ENCODE measurements at regions not wholly inside any gene's neighbourhood (a gene's known extent, or its start where the extent isn't known, plus 50 kb on each side); places are given as distances from the start of the nearest gene placed in this dataset.

DNA sequence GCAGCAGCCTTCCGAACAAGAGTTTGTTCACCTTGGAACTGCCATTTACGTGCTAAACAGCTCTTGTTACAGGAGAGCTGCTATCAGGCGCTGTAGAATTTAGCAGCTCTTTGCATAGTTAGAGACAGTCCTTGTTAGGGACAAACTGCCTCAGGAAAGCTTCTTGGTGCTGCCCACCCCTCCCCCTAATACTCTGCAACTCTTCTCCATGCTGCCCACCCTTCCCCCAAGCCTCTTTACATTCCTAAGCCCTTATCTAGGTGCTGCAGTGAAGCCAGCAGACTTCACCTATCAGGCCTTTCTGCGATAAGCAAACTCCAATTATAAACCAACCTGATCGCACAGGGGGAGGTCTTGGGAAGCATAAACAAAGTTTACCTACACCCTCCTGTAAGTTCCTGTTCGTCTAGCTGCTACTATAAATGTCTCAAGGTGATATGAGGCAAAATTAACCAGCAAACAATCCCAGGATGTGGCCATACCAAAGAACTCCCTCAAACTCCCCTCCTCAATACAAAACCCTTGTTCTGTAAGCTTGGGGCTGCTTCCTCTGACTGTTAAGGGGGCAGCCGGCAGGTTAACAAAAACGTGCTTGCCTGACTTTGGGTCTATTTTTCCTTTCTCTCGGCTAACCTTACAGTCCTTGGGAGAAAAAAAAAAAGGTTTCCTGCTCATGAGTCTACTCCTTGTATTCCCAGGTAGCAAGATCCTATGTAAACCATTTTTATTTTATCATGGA, 74.0 kb upstream of the GC start:
- peak; percentile 99 for ATAC-seq
- Histone ChIP-seq H3K27me3 (ENCODE audit: insufficient read depth) (no peaks in the 10 kb centered on the region), H4K20me1 (replicated peaks; ENCODE audit: insufficient read depth) (no peaks in the 10 kb centered on the region), H3K4me1 (ENCODE audit: insufficient read depth) (peaks cover 17% of the 10 kb centered on the region), H3K36me3 (ENCODE audit: insufficient read depth) (peaks cover 40% of the 10 kb centered on the region), H3K27ac (ENCODE audit: low read depth) (peak overlapping the region; percentile 89), H2AFZ (no peak overlapping the region), H3F3A (replicated peaks; ENCODE audit: low read depth) (no peaks in the 10 kb centered on the region), H3K79me2 (replicated peaks; ENCODE audit: insufficient read depth) (no peaks in the 10 kb centered on the region), H3K4me3 (peak overlapping the region; percentile 30; the same call in 1 of the 2 replicates), H3K4me2 (peak overlapping the region; percentile 63), H3K9me2 (ENCODE audit: insufficient read depth) (no peaks in the 10 kb centered on the region)
- Mint-ChIP-seq H3K4me3 (no peak overlapping the region), H3K27ac (no peak overlapping the region), H3K27me3 (ENCODE audit: insufficient read depth, low read depth, poor library complexity) (peaks cover 4% of the 10 kb centered on the region), H3K36me3 (ENCODE audit: low read depth) (peaks cover 60% of the 10 kb centered on the region), H3K9me3 (peaks cover 57% of the 10 kb centered on the region), H3K4me1 (peaks cover 17% of the 10 kb centered on the region)
- no peak for TF ChIP-seq EZH2phosphoT487 (IDR thresholded peaks at IDR 0.05; ENCODE audit: unreplicated experiment)
- no peak for TF ChIP-seq EZH2 (IDR thresholded peaks at IDR 0.05; ENCODE audit: low read depth, unreplicated experiment)
- no peak for TF ChIP-seq JUNB (IDR thresholded peaks at IDR 0.05; ENCODE audit: unreplicated experiment)
- peak; percentile 17; the same call in 1 of the 2 replicates for TF ChIP-seq NANOG (IDR thresholded peaks at IDR 0.05; ENCODE audit: borderline replicate concordance)
- no peak for TF ChIP-seq STAT1 (IDR thresholded peaks at IDR 0.05; ENCODE audit: unreplicated experiment)
- TF ChIP-seq, protein P1, sequence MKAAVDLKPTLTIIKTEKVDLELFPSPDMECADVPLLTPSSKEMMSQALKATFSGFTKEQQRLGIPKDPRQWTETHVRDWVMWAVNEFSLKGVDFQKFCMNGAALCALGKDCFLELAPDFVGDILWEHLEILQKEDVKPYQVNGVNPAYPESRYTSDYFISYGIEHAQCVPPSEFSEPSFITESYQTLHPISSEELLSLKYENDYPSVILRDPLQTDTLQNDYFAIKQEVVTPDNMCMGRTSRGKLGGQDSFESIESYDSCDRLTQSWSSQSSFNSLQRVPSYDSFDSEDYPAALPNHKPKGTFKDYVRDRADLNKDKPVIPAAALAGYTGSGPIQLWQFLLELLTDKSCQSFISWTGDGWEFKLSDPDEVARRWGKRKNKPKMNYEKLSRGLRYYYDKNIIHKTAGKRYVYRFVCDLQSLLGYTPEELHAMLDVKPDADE (IDR thresholded peaks at IDR 0.05) = no peak
- 0 out of 2 replicates have a peak, but pooled peaks have one; percentile 75 for TF ChIP-seq ZNF114 (CRISPR knock-in tag; IDR thresholded peaks at IDR 0.05)
- TF ChIP-seq POLR2AphosphoS5 (IDR thresholded peaks at IDR 0.05; ENCODE audit: low read depth) = peak; percentile 54
- TF ChIP-seq, protein P2, sequence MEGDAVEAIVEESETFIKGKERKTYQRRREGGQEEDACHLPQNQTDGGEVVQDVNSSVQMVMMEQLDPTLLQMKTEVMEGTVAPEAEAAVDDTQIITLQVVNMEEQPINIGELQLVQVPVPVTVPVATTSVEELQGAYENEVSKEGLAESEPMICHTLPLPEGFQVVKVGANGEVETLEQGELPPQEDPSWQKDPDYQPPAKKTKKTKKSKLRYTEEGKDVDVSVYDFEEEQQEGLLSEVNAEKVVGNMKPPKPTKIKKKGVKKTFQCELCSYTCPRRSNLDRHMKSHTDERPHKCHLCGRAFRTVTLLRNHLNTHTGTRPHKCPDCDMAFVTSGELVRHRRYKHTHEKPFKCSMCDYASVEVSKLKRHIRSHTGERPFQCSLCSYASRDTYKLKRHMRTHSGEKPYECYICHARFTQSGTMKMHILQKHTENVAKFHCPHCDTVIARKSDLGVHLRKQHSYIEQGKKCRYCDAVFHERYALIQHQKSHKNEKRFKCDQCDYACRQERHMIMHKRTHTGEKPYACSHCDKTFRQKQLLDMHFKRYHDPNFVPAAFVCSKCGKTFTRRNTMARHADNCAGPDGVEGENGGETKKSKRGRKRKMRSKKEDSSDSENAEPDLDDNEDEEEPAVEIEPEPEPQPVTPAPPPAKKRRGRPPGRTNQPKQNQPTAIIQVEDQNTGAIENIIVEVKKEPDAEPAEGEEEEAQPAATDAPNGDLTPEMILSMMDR (conservative IDR thresholded peaks at IDR 0.05; ENCODE audit: low read depth in 2 of 2) = no peak
- peak; percentile 36; the same call in 1 of the 2 replicates for TF ChIP-seq CREB1 (CRISPR knock-in tag; IDR thresholded peaks at IDR 0.05; ENCODE audit: low read depth)
- TF ChIP-seq, protein P3, sequence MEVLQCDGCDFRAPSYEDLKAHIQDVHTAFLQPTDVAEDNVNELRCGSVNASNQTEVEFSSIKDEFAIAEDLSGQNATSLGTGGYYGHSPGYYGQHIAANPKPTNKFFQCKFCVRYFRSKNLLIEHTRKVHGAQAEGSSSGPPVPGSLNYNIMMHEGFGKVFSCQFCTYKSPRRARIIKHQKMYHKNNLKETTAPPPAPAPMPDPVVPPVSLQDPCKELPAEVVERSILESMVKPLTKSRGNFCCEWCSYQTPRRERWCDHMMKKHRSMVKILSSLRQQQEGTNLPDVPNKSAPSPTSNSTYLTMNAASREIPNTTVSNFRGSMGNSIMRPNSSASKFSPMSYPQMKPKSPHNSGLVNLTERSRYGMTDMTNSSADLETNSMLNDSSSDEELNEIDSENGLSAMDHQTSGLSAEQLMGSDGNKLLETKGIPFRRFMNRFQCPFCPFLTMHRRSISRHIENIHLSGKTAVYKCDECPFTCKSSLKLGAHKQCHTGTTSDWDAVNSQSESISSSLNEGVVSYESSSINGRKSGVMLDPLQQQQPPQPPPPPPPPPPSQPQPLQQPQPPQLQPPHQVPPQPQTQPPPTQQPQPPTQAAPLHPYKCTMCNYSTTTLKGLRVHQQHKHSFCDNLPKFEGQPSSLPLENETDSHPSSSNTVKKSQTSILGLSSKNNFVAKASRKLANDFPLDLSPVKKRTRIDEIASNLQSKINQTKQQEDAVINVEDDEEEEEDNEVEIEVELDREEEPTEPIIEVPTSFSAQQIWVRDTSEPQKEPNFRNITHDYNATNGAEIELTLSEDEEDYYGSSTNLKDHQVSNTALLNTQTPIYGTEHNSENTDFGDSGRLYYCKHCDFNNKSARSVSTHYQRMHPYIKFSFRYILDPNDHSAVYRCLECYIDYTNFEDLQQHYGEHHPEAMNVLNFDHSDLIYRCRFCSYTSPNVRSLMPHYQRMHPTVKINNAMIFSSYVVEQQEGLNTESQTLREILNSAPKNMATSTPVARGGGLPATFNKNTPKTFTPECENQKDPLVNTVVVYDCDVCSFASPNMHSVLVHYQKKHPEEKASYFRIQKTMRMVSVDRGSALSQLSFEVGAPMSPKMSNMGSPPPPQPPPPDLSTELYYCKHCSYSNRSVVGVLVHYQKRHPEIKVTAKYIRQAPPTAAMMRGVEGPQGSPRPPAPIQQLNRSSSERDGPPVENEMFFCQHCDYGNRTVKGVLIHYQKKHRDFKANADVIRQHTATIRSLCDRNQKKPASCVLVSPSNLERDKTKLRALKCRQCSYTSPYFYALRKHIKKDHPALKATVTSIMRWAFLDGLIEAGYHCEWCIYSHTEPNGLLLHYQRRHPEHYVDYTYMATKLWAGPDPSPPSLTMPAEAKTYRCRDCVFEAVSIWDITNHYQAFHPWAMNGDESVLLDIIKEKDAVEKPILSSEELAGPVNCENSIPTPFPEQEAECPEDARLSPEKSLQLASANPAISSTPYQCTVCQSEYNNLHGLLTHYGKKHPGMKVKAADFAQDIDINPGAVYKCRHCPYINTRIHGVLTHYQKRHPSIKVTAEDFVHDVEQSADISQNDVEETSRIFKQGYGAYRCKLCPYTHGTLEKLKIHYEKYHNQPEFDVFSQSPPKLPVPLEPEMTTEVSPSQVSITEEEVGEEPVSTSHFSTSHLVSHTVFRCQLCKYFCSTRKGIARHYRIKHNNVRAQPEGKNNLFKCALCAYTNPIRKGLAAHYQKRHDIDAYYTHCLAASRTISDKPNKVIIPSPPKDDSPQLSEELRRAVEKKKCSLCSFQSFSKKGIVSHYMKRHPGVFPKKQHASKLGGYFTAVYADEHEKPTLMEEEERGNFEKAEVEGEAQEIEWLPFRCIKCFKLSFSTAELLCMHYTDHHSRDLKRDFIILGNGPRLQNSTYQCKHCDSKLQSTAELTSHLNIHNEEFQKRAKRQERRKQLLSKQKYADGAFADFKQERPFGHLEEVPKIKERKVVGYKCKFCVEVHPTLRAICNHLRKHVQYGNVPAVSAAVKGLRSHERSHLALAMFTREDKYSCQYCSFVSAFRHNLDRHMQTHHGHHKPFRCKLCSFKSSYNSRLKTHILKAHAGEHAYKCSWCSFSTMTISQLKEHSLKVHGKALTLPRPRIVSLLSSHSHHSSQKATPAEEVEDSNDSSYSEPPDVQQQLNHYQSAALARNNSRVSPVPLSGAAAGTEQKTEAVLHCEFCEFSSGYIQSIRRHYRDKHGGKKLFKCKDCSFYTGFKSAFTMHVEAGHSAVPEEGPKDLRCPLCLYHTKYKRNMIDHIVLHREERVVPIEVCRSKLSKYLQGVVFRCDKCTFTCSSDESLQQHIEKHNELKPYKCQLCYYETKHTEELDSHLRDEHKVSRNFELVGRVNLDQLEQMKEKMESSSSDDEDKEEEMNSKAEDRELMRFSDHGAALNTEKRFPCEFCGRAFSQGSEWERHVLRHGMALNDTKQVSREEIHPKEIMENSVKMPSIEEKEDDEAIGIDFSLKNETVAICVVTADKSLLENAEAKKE (CRISPR knock-in tag; IDR thresholded peaks at IDR 0.05) = peak; percentile 93
- TF ChIP-seq, protein P4, sequence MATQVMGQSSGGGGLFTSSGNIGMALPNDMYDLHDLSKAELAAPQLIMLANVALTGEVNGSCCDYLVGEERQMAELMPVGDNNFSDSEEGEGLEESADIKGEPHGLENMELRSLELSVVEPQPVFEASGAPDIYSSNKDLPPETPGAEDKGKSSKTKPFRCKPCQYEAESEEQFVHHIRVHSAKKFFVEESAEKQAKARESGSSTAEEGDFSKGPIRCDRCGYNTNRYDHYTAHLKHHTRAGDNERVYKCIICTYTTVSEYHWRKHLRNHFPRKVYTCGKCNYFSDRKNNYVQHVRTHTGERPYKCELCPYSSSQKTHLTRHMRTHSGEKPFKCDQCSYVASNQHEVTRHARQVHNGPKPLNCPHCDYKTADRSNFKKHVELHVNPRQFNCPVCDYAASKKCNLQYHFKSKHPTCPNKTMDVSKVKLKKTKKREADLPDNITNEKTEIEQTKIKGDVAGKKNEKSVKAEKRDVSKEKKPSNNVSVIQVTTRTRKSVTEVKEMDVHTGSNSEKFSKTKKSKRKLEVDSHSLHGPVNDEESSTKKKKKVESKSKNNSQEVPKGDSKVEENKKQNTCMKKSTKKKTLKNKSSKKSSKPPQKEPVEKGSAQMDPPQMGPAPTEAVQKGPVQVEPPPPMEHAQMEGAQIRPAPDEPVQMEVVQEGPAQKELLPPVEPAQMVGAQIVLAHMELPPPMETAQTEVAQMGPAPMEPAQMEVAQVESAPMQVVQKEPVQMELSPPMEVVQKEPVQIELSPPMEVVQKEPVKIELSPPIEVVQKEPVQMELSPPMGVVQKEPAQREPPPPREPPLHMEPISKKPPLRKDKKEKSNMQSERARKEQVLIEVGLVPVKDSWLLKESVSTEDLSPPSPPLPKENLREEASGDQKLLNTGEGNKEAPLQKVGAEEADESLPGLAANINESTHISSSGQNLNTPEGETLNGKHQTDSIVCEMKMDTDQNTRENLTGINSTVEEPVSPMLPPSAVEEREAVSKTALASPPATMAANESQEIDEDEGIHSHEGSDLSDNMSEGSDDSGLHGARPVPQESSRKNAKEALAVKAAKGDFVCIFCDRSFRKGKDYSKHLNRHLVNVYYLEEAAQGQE (IDR thresholded peaks at IDR 0.05; ENCODE audit: unreplicated experiment) = no peak
- TF ChIP-seq ZNF331 (CRISPR knock-in tag; IDR thresholded peaks at IDR 0.05; ENCODE audit: low read depth) = peak; percentile 29; the same call in 1 of the 2 replicates
- DNase-seq (ENCODE audit: low spot score) = peak; percentile 91

Measured in GM23338 (cell line).